HG03175 (cell line): ENCODE measurements at regions not wholly inside any gene's neighbourhood (a gene's known extent, or its start where the extent isn't known, plus 50 kb on each side); places are given as distances from the start of the nearest gene placed in this dataset.
"Not testable (repeated sequence)": the region's sequence is repeated elsewhere in the genome, so short reads cannot be mapped to it uniquely, and the experiment has no call there.

ENCODE experiments used
- ATAC-seq: cut with Tn5 transposase; IDR thresholded peaks from one replicate; pipeline ENCODE4 v1.9.1; 2021; ENCODE audit warnings: mild to moderate bottlenecking, moderate library complexity; ENCODE audit not compliant: unreplicated experiment

GRCh38 chr6:170003451-170004160 lies 252.2 kb downstream of the ERMARD start:
- ATAC-seq = no peak

GRCh38 chr6:170003027-170003426 lies 251.6 kb downstream of the ERMARD start:
- ATAC-seq = no peak

GRCh38 chr6:170001782-170002181 lies 250.4 kb downstream of the ERMARD start:
- ATAC-seq = not testable (repeated sequence)

GRCh38 chr6:170000071-170000843 lies 248.8 kb downstream of the ERMARD start:
- ATAC-seq = no peak

GRCh38 chr6:169999367-169999766 lies 247.9 kb downstream of the ERMARD start:
- no peak for ATAC-seq

- ATAC-seq = no peak
Observed at GRCh38 chr6:169998457-169998856, 247.0 kb downstream of the ERMARD start.

- ATAC-seq = no peak
Observed at GRCh38 chr6:169997930-169998218, 246.5 kb downstream of the ERMARD start.

- no peak for ATAC-seq
Observed at GRCh38 chr6:169997187-169997929, 245.9 kb downstream of the ERMARD start.

- no peak for ATAC-seq
Observed at GRCh38 chr6:169996378-169997051, 245.1 kb downstream of the ERMARD start.

- no peak for ATAC-seq
Observed at GRCh38 chr6:169994739-169995138, 243.3 kb downstream of the ERMARD start.

GRCh38 chr6:169993861-169994481 lies 242.5 kb downstream of the ERMARD start:
- ATAC-seq = no peak

- ATAC-seq = no peak
Observed at GRCh38 chr6:169991913-169992312, 240.5 kb downstream of the ERMARD start.

GRCh38 chr6:169991031-169991390 lies 239.6 kb downstream of the ERMARD start:
- ATAC-seq = no peak

GRCh38 chr6:169990095-169991030 lies 238.9 kb downstream of the ERMARD start:
- ATAC-seq = peak; percentile 51

- no peak for ATAC-seq
Observed at GRCh38 chr6:169989594-169989993, 238.2 kb downstream of the ERMARD start.

GRCh38 chr6:169988769-169989550 lies 237.5 kb downstream of the ERMARD start:
- no peak for ATAC-seq

- no peak for ATAC-seq
Observed at GRCh38 chr6:169986848-169987498, 235.6 kb downstream of the ERMARD start.

- ATAC-seq = no peak
Observed at GRCh38 chr6:169986171-169986847, 234.9 kb downstream of the ERMARD start.
